Thymus (tissue), 11 donors: ENCODE measurements at regions not wholly inside any gene's neighbourhood (a gene's known extent, or its start where the extent isn't known, plus 50 kb on each side); places are given as distances from the start of the nearest gene placed in this dataset.

Experiments
- DNase-seq, 9 donors: peaks; one replicate each; pipeline ENCODE4 v3.0.0-alpha.2; 2013; ENCODE audit warnings: low spot score in 9 of 9, low read depth in 6 of 9, missing footprints in 1 of 9
- H3K27ac ChIP-seq, 2 donors: one replicate each; pipeline ENCODE4 v1.5.1; 2013; ENCODE audit warnings: control low read depth in 1 of 2, low read depth in 1 of 2, low read length in 1 of 2, mild to moderate bottlenecking in 1 of 2, moderate library complexity in 1 of 2
- H3K27me3 ChIP-seq, 2 donors: one replicate each; pipeline ENCODE4 v1.5.1; 2013; ENCODE audit warnings: low read length in 1 of 2; ENCODE audit not compliant: control insufficient read depth in 2 of 2, insufficient read depth in 1 of 2
- H3K36me3 ChIP-seq, 2 donors: one replicate each; pipeline ENCODE4 v1.5.1; 2013; ENCODE audit warnings: low read length in 1 of 2, mild to moderate bottlenecking in 1 of 2, moderate library complexity in 1 of 2; ENCODE audit not compliant: control insufficient read depth in 2 of 2, insufficient read depth in 2 of 2
- H3K4me1 ChIP-seq, 2 donors: one replicate each; pipeline ENCODE4 v1.5.1; 2013; ENCODE audit warnings: low read length in 2 of 2; ENCODE audit not compliant: control insufficient read depth in 2 of 2, insufficient read depth in 2 of 2
- H3K4me3 ChIP-seq, 2 donors: one replicate each; pipeline ENCODE4 v1.5.1; 2013; ENCODE audit warnings: low read length in 2 of 2, control low read depth in 1 of 2, mild to moderate bottlenecking in 1 of 2
- H3K9me3 ChIP-seq, 2 donors: one replicate each; pipeline ENCODE4 v1.5.1; 2013; ENCODE audit warnings: low read length in 1 of 2, mild to moderate bottlenecking in 1 of 2; ENCODE audit not compliant: control insufficient read depth in 2 of 2, insufficient read depth in 1 of 2
- WGBS: extraction: QIAGEN DNeasy Blood & Tissue Kit; methylation state at CpG from one replicate; pipeline ENCODE4 v1.1.7; 2013; 5-methylcytosine and 5-hydroxymethylcytosine counted together
- donor health status: healthy.

GRCh38 chr20:40343390-40343789, 345.6 kb downstream of the MAFB start:
- Histone ChIP-seq H3K27ac (no peak overlapping the region), H3K4me3 (no peak overlapping the region), H3K4me1 (no peaks in the 10 kb centered on the region), H3K27me3 (peaks cover 0 to under 1% of the 10 kb centered on the region in 2 donors), H3K36me3 (no peaks in the 10 kb centered on the region), H3K9me3 (peaks cover 0 to 5% of the 10 kb centered on the region in 2 donors)
- DNase-seq, result no peak

DNA sequence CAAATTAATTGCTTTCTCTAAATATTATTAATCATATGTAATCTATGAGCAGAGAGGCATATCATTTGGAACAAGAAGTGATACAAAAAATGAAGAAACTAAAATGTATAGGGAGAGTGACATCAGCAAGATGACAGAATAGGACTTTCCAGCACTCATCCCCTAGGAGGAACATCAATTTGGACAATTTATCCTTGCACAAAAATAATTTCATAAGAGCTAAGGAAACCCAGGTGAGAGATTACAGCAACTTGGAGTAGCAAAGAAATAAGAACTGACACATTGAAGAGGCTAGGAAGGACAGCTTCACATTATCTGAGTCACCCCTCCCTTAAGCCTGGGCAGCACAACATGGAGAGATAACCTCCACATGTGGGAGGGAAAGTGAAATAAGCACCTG, 347.5 kb downstream of the MAFB start:
- no peaks in the 10 kb centered on the region for H3K4me1 ChIP-seq
- DNase-seq, result no peak
- peaks cover 0 to 5% of the 10 kb centered on the region in 2 donors for H3K9me3 ChIP-seq
- no peak overlapping the region for H3K27ac ChIP-seq
- H3K4me3 ChIP-seq, result no peak overlapping the region
- peaks cover 0 to 2% of the 10 kb centered on the region in 2 donors for H3K27me3 ChIP-seq
- H3K36me3 ChIP-seq, result no peaks in the 10 kb centered on the region

GRCh38 chr20:40339661-40340449, 349.2 kb downstream of the MAFB start:
- WGBS, result 89% methylated on average over 2 of the region's 2 CpGs

DNA sequence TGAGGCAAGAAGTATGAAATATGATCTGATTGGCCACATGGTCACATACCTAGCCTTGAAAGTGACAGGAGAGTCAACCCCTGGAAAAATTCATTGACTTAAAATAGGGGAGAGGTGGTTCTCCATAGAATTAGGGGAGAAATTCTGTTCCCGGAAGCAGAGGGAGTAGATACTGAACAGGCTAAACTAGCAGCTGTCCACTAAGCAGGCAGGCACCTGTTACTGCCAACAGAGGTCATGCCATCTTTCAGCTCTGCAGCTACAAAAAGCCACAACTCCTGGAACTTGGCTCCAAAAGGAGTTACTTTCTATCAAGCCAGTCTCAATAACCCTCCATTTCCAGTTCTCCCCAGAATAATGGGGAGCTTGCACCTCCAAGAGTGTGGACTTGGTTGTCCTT, 352.5 kb downstream of the MAFB start:
- 92% methylated on average over 1 of the region's 1 CpG for WGBS
- Histone ChIP-seq H3K36me3 (no peaks in the 10 kb centered on the region), H3K4me3 (no peak overlapping the region), H3K4me1 (no peaks in the 10 kb centered on the region), H3K27ac (no peak overlapping the region), H3K27me3 (peaks cover 0 to 2% of the 10 kb centered on the region in 2 donors), H3K9me3 (no peaks in the 10 kb centered on the region)
- no peak for DNase-seq

More at GRCh38 chr20:40339661-40340449, 349.2 kb downstream of the MAFB start:
- H3K36me3 ChIP-seq, result no peaks in the 10 kb centered on the region
- H3K4me3 ChIP-seq, result no peak overlapping the region
- H3K9me3 ChIP-seq, result peaks cover 0 to 5% of the 10 kb centered on the region in 2 donors
- peaks cover 0 to 2% of the 10 kb centered on the region in 2 donors for H3K27me3 ChIP-seq
- no peak overlapping the region for H3K27ac ChIP-seq
- peak in 1 of 9 donors; percentile 1 for DNase-seq
- H3K4me1 ChIP-seq, result no peaks in the 10 kb centered on the region

DNA sequence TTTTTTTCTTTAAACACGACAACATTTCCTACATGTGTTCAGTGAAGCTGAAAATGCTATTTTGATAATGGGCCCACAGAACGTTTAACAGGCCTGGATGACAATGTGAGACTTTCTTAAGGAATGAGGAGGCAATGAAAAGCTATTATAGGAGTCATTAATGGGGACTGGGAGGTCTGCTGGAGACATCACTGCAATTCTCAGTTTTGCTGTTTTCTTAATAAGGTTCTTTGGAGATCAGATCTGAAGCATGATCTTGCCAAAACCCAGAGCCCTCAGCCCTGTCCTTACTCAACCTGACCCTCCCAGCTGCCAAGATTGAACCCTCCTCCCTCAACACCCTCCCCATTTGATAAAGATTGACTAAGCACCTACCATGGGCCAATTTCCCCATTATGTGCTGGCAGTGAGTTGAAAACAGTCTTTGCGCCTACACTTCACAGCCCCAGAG, 353.1 kb downstream of the MAFB start:
- H3K4me3 ChIP-seq, result no peak overlapping the region
- 73% methylated on average over 3 of the region's 3 CpGs for WGBS

GRCh38 chr20:40335437-40335836, 353.6 kb downstream of the MAFB start:
- WGBS, result 94% methylated on average over 6 of the region's 6 CpGs
- peaks cover 0 to 2% of the 10 kb centered on the region in 2 donors for H3K27me3 ChIP-seq
- no peak overlapping the region for H3K4me3 ChIP-seq
- no peaks in the 10 kb centered on the region for H3K4me1 ChIP-seq
- no peaks in the 10 kb centered on the region for H3K9me3 ChIP-seq
- H3K36me3 ChIP-seq, result no peaks in the 10 kb centered on the region
- H3K27ac ChIP-seq, result no peak overlapping the region
- no peak for DNase-seq

More for the DNA sequence above, 353.1 kb downstream of the MAFB start:
- no peak for DNase-seq
- no peaks in the 10 kb centered on the region for H3K9me3 ChIP-seq
- H3K4me1 ChIP-seq, result no peaks in the 10 kb centered on the region
- no peak overlapping the region for H3K27ac ChIP-seq
- peaks cover 0 to 2% of the 10 kb centered on the region in 2 donors for H3K27me3 ChIP-seq
- H3K36me3 ChIP-seq, result no peaks in the 10 kb centered on the region

DNA sequence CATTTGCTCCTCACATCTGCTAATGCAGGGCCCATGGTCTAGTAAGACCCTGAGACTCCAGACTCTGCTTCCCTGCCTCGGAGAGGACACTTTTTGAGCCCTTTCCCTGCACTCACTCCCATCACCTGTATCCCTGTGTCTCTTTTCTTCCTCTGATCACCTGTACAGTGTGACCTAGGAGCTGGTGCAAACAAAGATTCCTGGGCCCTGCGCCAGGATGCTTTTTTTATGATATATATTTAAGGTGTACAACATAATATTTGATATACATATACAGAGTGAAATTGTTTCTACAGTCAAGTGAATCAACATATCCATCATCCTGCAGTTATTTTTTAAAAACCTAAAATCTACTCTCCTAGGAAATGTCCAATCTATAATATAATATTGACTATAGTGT, 355.4 kb downstream of the MAFB start:
- Histone ChIP-seq H3K9me3 (no peaks in the 10 kb centered on the region), H3K27ac (no peak overlapping the region), H3K36me3 (no peaks in the 10 kb centered on the region), H3K4me1 (no peaks in the 10 kb centered on the region), H3K27me3 (peaks cover 0 to 2% of the 10 kb centered on the region in 2 donors), H3K4me3 (no peak overlapping the region)
- DNase-seq, result no peak
- 92% methylated on average over 2 of the region's 2 CpGs for WGBS

- DNase-seq, result no peak
- no peaks in the 10 kb centered on the region for H3K9me3 ChIP-seq
- WGBS, result 82% methylated on average over 9 of the region's 9 CpGs
- no peaks in the 10 kb centered on the region for H3K4me1 ChIP-seq
- H3K27ac ChIP-seq, result no peak overlapping the region
- H3K4me3 ChIP-seq, result no peak overlapping the region
- H3K27me3 ChIP-seq, result no peaks in the 10 kb centered on the region
- H3K36me3 ChIP-seq, result no peaks in the 10 kb centered on the region
Observed at GRCh38 chr20:40331807-40332560, 357.1 kb downstream of the MAFB start.

DNA sequence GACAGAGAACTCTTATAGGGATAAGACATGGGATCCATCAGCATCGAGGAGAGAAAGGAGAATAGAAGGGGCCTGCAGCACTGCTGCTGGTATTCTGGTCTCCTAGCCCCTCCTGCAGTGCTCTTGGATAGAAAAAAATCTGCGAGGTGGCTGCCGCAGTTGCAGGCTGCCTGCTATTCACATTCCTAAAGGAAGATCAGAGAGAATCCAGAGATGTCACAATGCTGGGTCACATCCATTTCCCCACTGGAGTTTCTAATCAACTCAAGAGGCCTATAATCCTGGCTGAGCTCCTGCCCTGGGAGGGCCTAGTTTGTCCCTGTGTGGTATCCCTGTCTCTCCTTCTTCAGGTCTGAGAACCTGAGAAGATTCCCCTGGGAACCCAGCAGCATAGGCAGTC, 357.8 kb downstream of the MAFB start:
- H3K4me1 ChIP-seq, result no peaks in the 10 kb centered on the region
- H3K27ac ChIP-seq, result no peak overlapping the region
- H3K9me3 ChIP-seq, result no peaks in the 10 kb centered on the region
- no peaks in the 10 kb centered on the region for H3K36me3 ChIP-seq
- H3K27me3 ChIP-seq, result no peaks in the 10 kb centered on the region
- WGBS, result 86% methylated on average over 3 of the region's 3 CpGs
- DNase-seq, result no peak
- no peak overlapping the region for H3K4me3 ChIP-seq
